Islet precursor cell (in vitro differentiated cells): ENCODE measurements at regions not wholly inside any gene's neighbourhood (a gene's known extent, or its start where the extent isn't known, plus 50 kb on each side); places are given as distances from the start of the nearest gene placed in this dataset.
A peak's percentile ranks its signal among the peaks of the same experiment; 100 is the strongest.
"Not testable (repeated sequence)": the region's sequence is repeated elsewhere in the genome, so short reads cannot be mapped to it uniquely, and the experiment has no call there.

Experiments used
- DNase-seq: peaks from one replicate; pipeline ENCODE4 v3.0.0-alpha.2; 2018

- no peak for DNase-seq
These were observed 776.2 kb downstream of the RNF144A start for GRCh38 chr2:7693246-7694075.

- DNase-seq = no peak
These were observed 777.1 kb downstream of the RNF144A start for GRCh38 chr2:7694076-7694985.

GRCh38 chr2:7696556-7696955, 779.3 kb downstream of the RNF144A start:
- not testable (repeated sequence) for DNase-seq

GRCh38 chr2:7697052-7697451, 779.8 kb downstream of the RNF144A start:
- no peak for DNase-seq

GRCh38 chr2:7701791-7702190, 784.6 kb downstream of the RNF144A start:
- DNase-seq = no peak

- DNase-seq = no peak
These were observed 785.8 kb downstream of the RNF144A start for GRCh38 chr2:7703048-7703447.

- DNase-seq = no peak
These were observed 786.4 kb downstream of the RNF144A start for GRCh38 chr2:7703543-7704144.

- no peak for DNase-seq
These were observed 787.2 kb downstream of the RNF144A start for GRCh38 chr2:7704296-7704865.

- no peak for DNase-seq
These were observed 789.6 kb downstream of the RNF144A start for GRCh38 chr2:7706791-7707190.

GRCh38 chr2:7707723-7708122, 790.5 kb downstream of the RNF144A start:
- DNase-seq = peak; percentile 86

- no peak for DNase-seq
These were observed 792.7 kb downstream of the RNF144A start for GRCh38 chr2:7709907-7710306.

GRCh38 chr2:7711167-7711566, 794.0 kb downstream of the RNF144A start:
- DNase-seq = no peak

- DNase-seq = no peak
These were observed 802.7 kb downstream of the RNF144A start for GRCh38 chr2:7719876-7720275.

- no peak for DNase-seq
These were observed 804.3 kb downstream of the RNF144A start for GRCh38 chr2:7721413-7721995.

GRCh38 chr2:7722212-7722910, 805.1 kb downstream of the RNF144A start:
- DNase-seq = no peak

- no peak for DNase-seq
These were observed 807.1 kb downstream of the RNF144A start for GRCh38 chr2:7724336-7724735.

- DNase-seq = no peak
These were observed 808.1 kb downstream of the RNF144A start for GRCh38 chr2:7725171-7725849.

GRCh38 chr2:7725850-7726242, 808.6 kb downstream of the RNF144A start:
- DNase-seq = no peak

- no peak for DNase-seq
These were observed 809.8 kb downstream of the RNF144A start for GRCh38 chr2:7726989-7727388.

- DNase-seq = no peak
These were observed 811.2 kb downstream of the RNF144A start for GRCh38 chr2:7728388-7728787.

- no peak for DNase-seq
These were observed 813.2 kb downstream of the RNF144A start for GRCh38 chr2:7730449-7730848.
